GM10266 (cell line): ENCODE measurements at regions not wholly inside any gene's neighbourhood (a gene's known extent, or its start where the extent isn't known, plus 50 kb on each side); places are given as distances from the start of the nearest gene placed in this dataset.

Source experiments
- DNase-seq: peaks from one replicate; pipeline ENCODE4 v3.0.0; 2012; ENCODE audit errors: extremely low spot score
- CTCF ChIP-seq: IDR thresholded peaks from 2 replicates; pipeline ENCODE4 v1.5.1; 2012; ENCODE audit warnings: mild to moderate bottlenecking, low read depth; ENCODE audit not compliant: control insufficient read depth, insufficient read depth; ENCODE audit errors: missing control alignments

GRCh38 chr1:5662744-5663126, 329.5 kb downstream of the NPHP4 start:
- TF ChIP-seq CTCF = no peak
- DNase-seq = no peak

- TF ChIP-seq CTCF = no peak
Observed at GRCh38 chr1:5662086-5662743, 330.0 kb downstream of the NPHP4 start.

GRCh38 chr1:5661196-5662085, 330.8 kb downstream of the NPHP4 start:
- TF ChIP-seq CTCF = no peak
- DNase-seq = no peak

More at GRCh38 chr1:5662086-5662743, 330.0 kb downstream of the NPHP4 start:
- DNase-seq = no peak

- TF ChIP-seq CTCF = no peak
- no peak for DNase-seq
Observed at GRCh38 chr1:5660141-5660935, 331.9 kb downstream of the NPHP4 start.

- TF ChIP-seq CTCF = no peak
- DNase-seq = no peak
Observed at GRCh38 chr1:5659606-5660005, 332.6 kb downstream of the NPHP4 start.

- no peak for TF ChIP-seq CTCF
- DNase-seq = no peak
Observed at GRCh38 chr1:5658340-5659316, 333.6 kb downstream of the NPHP4 start.
